ENCODE measurements at regions not wholly inside any gene's neighbourhood (a gene's known extent, or its start where the extent isn't known, plus 50 kb on each side); places are given as distances from the start of the nearest gene placed in this dataset.

- no peak for TF ChIP-seq ZNF274 (IDR thresholded peaks at IDR 0.05; ENCODE audit: low read depth, low read length)
- TF ChIP-seq YY1 (IDR thresholded peaks at IDR 0.05; ENCODE audit: insufficient read depth, insufficient read length): no peak
Measured at GRCh38 chr2:58532641-58533040, 291.5 kb upstream of the FANCL start.
